Activated CD4-positive, alpha-beta T cell treated with anti-CD3 and anti-CD28 coated beads, Interleukin-2, amount 50 U/mL, for 4 hours (primary cell): ENCODE measurements at regions not wholly inside any gene's neighbourhood (a gene's known extent, or its start where the extent isn't known, plus 50 kb on each side); places are given as distances from the start of the nearest gene placed in this dataset.

Experiments used
- DNase-seq, 2 experiments: peaks; one replicate each; pipeline ENCODE4 v3.0.0-alpha.2; 2020

- no peak for DNase-seq
These were observed 183.5 kb upstream of the AFDN start for GRCh38 chr6:167643223-167643622.

GRCh38 chr6:167643716-167644115, 183.0 kb upstream of the AFDN start:
- no peak for DNase-seq

GRCh38 chr6:167644412-167645132, 182.1 kb upstream of the AFDN start:
- DNase-seq = no peak

- no peak for DNase-seq
These were observed 181.3 kb upstream of the AFDN start for GRCh38 chr6:167645368-167645767.

- no peak for DNase-seq
These were observed 179.4 kb upstream of the AFDN start for GRCh38 chr6:167647306-167647705.

- DNase-seq = no peak
These were observed 178.8 kb upstream of the AFDN start for GRCh38 chr6:167647737-167648470.

- DNase-seq = no peak
These were observed 178.0 kb upstream of the AFDN start for GRCh38 chr6:167648501-167649278.

GRCh38 chr6:167649476-167649875, 177.2 kb upstream of the AFDN start:
- DNase-seq = no peak

GRCh38 chr6:167650730-167651317, 175.9 kb upstream of the AFDN start:
- DNase-seq = no peak

GRCh38 chr6:167651318-167652041, 175.2 kb upstream of the AFDN start:
- DNase-seq = no peak

- DNase-seq = no peak
These were observed 174.5 kb upstream of the AFDN start for GRCh38 chr6:167652042-167652700.

GRCh38 chr6:167652701-167653095, 174.0 kb upstream of the AFDN start:
- DNase-seq = no peak

GRCh38 chr6:167653561-167653960, 173.2 kb upstream of the AFDN start:
- no peak for DNase-seq

- DNase-seq = no peak
These were observed 172.3 kb upstream of the AFDN start for GRCh38 chr6:167654389-167654788.

GRCh38 chr6:167655174-167655821, 171.4 kb upstream of the AFDN start:
- DNase-seq = no peak

GRCh38 chr6:167658106-167658505, 168.6 kb upstream of the AFDN start:
- DNase-seq = no peak

GRCh38 chr6:167659046-167659445, 167.7 kb upstream of the AFDN start:
- DNase-seq = no peak

- no peak for DNase-seq
These were observed 166.3 kb upstream of the AFDN start for GRCh38 chr6:167660424-167660823.

- no peak for DNase-seq
These were observed 165.7 kb upstream of the AFDN start for GRCh38 chr6:167660944-167661551.

- no peak for DNase-seq
These were observed 165.1 kb upstream of the AFDN start for GRCh38 chr6:167661552-167662044.
